HG03575 (cell line): ENCODE measurements at regions not wholly inside any gene's neighbourhood (a gene's known extent, or its start where the extent isn't known, plus 50 kb on each side); places are given as distances from the start of the nearest gene placed in this dataset.

Source experiments
- ATAC-seq: cut with Tn5 transposase; IDR thresholded peaks from one replicate; pipeline ENCODE4 v1.9.1; 2021; ENCODE audit not compliant: unreplicated experiment, insufficient number of reproducible peaks, low FRiP score; ENCODE audit errors: extremely low read depth

DNA sequence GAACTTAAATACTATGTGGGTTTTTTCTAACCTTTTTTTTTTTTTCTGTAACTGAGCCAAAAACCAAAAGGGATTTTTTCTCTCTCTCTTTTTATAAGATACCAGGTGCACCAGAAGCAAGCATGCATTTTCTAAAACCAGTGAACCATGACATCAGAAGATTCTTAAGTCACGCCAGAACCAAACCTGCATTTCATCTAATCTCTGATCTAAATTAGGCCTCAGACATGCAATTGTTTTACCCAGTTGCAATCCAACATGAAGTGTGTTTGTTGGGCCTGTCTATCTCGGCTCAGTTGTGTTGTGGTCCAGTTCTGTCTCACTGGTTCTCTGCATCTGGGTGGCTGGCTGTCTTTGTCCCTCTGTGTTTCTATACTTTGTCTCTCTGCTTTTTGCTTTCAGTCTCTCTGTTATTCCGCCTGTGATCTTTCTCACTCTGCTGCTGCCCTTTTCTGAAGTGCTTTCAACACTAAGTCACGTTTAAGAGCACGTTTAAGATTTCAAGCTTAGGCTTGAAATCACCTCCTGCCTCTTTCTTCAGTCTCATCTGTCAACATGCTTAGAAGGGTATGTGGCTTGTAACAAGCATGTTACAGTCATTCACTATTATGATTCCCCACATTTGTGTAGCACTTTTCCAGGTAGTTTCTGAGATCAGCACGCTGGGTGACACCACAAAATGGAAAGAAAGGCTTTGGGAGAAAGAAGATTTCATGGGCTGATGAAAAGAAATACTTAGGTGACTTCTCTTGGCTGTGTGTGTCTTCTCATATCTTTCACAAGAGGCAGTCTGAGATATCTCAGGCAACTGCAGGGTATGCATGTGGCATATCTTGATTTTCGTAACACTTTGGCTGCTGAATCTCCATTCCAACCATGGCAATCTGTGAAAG is 488.9 kb downstream of the SHISA9 start:
- no peak for ATAC-seq

DNA sequence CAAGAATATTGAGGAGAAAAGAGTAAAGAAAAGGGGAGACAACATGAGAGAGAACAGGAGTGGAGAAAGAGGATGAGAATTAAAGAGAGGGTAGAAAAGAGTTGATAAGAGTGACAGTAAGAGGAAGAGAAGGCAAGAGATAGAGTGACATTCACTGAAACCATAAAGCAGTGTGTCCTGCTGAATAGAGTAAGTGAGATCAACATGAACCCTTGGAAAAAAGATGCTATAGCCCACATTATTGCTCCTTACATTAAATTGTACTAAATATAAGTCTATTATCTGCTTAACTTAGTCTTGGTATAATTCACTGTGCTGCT is 489.5 kb downstream of the SHISA9 start:
- ATAC-seq, result no peak

DNA sequence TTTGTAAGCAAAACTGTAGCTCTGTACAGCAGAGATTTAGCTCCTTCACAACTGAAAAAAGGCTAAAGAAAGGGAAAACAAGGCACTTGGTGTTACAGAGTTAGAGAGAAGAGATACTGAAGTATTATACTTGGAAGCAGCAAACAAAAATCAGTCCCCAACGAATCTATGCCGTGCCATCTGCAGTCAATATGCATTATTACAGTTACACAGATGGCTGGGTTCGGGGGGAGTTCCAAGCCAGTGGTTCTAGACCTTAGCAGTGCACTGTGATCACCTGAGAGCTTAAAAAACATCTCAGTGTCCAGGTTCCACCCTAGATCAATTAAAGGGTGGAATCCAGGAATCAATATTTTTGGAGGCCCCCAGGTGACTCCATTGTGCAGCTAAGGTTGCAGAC is 489.9 kb downstream of the SHISA9 start:
- no peak for ATAC-seq

DNA sequence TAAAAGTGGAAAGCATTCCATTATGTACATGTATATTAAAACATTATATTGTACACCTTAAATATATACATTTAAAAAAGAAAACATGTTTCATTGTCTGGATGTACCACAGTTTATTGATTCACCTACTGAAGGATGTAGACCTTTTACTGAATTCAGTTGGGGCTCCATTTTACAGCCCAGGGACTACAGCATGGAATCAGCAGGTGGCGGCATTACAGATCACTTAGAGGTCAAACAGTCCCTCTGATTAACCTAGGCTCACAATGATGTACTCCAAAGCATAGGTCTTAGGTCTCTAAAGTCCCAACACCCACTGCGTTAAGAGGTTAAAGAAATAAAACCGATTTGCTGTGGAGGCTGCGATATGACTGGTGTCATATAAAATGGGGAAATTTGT is 490.9 kb downstream of the SHISA9 start:
- ATAC-seq, result no peak

DNA sequence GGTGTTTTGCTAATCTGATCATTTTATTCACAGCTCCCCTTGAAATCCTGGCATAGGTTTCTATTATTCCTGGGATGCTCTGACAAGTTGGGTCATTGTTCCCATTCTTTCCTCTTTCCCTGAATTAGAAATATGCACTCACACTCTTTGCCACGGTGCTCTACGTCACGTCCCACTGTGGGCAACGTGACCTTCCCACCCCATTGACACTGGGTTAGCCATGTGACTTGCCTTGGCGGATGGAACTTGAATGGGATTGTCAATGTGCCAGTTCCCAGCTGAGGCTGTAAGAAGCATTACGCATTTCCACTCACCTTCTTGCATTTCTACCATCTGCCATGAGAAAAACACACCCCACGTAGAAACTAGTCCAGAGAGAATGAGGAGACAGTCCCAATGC is 492.4 kb downstream of the SHISA9 start:
- no peak for ATAC-seq

DNA sequence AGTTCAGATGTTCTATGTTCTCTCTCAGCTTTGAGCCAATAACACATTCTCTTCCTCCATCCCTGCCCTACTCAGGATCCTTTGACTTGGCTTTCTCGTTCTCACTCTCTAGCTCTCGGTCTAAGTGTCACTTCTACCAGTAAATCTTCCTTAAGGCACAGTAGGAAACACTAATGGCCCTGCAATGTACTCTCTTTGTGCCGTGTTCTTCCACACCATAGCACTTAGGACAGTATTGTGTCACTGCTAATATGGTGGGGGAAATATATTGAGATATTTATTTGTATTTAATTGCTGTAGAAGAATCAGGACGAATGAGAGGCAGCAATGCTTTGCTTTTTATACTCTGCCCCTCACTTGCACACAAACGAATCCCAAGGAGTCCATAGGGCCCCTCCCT is 493.1 kb downstream of the SHISA9 start:
- no peak for ATAC-seq

DNA sequence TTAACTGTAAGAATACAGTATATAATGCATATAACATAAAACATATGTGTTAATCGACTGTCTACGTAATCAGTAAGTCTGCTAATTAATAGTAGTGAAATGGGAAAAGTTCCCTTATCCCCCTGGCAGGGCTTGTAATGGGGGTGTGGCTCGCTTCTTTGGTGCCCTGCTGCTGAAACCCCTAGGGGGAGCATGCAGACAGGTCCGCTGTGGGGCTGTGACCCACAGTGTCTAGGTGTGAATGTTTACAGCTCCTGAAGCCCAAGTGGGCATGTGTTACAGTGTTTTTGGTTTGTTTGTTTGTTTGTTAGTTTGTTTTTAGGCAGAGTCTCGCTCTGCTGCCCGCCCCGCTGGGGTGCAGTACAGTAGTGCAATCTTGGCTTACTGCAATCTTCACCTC is 495.7 kb downstream of the SHISA9 start:
- no peak for ATAC-seq

DNA sequence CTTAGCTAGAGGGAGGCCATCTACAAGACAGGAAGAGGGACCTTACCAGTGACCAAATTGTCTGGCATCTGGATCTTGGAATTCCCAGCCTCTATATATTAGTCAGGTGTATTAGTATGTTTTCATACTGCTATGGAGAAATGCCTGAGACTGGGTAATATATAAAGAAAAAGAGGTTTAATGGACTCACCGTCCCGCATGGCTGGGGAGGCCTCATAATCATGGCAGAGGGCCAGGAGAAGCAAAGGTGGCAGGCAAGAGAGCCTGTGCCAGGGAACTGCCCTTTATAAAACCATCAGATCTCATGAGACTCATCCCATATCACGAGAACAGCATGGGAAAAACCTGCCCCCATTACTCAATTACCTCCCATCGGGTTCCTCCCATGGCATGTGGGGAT is 500.2 kb downstream of the SHISA9 start:
- ATAC-seq, result no peak

DNA sequence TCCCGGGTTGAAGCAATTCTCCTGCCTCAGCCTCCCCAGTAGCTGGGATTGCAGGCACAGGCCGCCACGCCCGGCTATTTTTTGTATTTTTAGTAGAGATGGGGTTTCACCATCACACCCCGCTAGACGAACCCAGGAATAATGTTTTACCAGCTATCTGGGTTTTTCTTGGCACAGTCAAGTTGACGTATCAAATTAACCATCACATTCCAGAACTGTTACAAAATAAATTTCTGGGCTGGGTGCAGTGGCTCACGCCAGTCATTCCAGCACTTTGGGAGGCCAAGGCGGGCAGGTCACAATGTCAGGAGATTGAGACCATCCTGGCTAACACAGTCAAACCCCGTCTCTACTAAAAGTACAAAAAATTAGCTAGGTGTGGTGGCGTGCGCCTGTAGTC is 501.2 kb downstream of the SHISA9 start:
- ATAC-seq, result no peak

DNA sequence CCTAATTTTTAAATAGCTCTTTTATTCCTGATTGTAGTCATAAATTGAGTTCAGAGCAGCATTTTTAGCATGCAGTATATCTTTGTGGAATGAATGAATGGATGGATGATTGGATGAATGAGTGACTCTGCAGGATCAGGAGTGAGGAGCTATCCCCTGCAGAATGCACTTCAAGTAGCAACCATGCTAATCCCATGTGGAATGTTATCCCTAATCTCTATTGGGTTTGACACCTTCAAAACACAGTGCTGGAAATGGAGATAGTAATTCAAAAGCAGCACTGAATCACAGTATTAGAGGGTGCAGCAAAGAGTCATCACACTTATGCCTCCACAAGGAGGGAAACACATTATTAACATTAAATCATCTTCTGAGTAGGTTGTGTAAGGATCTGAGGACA is 501.9 kb downstream of the SHISA9 start:
- no peak for ATAC-seq

DNA sequence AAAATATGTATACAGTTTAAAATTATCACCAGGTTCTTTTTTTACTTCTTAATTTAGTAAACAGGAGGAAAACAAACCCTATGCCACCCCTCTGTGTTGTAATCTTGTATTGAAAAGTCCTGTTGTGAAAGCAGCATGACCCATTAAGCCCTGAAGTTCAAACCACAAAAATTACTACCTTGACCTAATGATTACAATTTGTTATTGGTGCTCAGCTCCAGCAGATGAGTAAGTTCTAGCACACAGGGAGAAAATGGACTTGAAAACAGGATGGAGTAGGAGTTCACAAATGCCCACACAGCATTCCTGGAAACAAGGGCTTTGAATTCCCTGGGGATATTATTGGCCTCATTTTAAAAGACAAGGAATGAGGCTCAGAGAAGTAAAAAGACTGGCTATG is 505.8 kb upstream of the ERCC4 start:
- ATAC-seq, result no peak

DNA sequence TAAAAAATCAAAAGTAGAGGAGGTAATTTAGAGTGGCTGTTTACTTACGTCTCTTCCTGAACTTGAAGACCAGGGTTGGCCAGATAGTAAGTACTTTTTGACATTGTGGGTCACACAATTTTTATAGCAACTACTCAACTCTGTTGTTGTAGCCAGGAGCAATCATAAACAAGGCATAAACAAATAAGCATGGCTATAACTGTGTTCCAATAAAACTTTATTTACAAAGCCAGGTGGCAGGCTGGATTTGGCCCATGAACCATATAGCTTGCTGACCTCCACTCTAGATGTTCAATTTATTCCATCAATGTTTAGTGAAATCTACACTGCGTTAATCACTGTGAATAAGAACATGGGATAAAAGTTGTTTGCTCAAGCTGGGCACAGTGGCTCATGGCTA is 500.4 kb upstream of the ERCC4 start:
- ATAC-seq, result no peak

DNA sequence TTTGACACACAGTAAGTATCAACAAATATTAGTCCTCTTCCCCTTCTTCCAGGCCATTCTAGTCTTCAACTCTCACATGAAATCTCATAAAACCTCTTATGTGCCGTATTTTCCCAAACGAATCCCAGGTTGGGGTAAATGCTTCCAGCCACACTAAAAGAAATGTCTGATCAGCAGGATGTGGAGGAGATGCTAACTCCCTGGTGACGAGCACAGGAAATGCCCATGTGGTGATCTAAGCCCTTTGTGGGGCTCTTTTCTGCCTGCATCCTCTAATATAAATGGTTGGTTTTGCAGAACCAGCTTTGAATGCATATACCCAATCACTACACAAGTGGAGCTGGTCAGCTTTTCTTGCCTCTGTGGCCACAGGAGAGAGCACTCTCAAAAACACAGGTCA is 498.2 kb upstream of the ERCC4 start:
- ATAC-seq, result no peak

DNA sequence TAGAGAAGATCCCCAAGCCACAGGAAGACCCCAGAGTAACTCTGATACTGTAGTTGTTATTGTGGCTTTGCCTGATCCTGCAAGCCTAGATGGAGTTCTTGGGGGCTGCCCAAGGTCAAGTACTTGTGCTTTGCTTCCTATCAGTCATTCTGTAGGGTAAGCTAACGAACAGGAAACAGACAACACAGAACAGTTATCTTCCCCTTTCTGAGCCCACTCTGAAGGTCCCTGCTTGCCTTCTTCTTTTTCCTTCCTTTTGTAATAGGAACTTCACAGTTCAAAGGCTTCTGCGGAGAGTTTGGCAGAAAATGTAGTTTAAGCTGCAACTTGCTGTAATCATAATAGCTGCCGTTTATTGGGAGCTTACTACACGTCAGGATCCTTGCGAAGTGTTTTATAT is 494.1 kb upstream of the ERCC4 start:
- ATAC-seq, result no peak

DNA sequence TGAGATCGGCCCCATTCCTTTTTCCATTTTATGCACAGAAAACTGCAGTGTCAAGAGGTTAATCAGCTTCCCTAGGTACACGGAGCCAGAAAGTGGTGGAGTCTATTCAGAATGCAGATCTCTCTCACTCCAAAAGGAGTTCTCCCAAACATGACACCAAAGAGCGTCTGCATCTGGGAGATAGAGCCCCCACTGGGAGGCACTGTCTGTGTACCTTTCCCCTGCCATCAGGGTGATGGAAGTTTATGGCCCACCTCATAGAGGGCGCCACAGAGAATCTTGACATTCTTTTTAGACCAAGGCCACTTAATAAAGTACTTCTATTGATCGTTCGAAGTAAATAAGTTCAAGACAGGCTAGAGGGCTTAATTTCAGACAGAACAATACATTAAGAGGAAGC is 493.7 kb upstream of the ERCC4 start:
- ATAC-seq, result no peak

DNA sequence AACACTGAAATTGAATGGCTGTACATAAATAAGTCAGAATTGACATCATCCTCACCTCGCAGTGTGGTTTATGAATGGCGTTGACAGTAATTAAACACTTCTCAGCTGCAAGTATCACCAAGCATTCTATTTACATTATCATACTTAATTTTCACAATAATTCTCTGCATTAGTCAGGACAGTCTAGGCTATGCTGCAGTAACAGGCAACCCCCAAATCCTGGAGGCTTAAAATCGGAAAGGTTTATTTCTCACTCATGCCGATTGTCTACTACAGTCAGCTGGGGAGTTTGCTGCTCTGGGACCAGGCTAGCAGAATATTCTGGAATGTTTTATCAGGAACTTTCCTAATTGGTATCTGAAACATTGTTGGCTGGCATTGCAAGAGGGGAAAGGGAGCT is 493.2 kb upstream of the ERCC4 start:
- no peak for ATAC-seq

DNA sequence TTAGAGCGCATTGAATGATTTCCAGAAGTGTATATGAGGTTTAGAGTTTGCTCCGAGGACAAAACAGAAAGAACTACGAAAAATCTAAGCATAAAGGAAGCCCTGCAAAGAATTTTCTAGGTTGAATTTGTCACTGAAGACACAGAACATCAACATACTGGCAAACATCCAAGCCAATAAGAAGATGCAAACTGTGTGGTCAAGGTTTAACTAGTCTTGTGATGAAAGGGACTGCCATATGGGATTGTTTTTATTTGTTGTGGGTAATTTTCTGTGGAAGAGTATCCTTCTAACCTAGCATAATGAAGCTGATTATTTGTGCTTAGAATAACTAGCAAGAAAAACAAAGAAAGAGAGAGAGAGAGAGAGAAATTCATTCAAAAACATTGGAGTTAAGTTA is 492.0 kb upstream of the ERCC4 start:
- no peak for ATAC-seq

DNA sequence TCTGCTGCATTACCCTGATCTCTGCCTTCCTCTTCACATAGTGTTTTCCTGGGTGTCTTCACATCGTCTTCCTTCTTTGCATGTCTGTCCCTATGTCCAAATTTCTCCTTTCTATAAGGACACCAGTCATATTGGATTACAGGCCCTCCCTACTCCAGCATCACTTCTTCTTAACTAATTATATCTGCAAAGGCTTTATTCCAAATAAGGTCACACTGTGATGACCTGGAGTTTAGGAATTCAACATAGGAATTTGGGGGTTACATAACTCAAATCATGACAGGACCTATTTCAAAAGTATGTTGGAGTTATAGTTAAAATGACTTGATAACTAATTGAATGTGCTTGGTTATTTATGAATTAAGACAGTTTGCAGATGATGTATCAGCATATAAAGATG is 490.5 kb upstream of the ERCC4 start:
- ATAC-seq, result no peak

DNA sequence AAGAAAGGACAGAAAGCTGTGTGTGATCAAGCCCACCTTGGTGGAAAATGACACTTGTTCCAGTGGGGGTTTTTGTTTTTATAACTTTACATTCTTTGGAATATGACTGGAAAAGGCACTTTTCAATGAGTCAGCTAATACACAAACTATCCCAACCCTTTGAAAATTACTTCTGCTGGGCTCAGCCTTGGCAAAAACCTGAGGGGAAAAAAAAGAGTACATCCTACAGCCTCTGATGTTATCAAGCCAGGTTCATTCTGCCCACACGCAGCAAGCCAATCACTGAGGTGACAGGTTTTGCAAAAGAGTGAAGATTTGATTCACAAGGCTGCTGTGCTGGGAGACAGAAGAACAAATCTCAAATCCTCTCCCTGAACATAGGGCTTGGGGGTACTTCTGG is 484.5 kb upstream of the ERCC4 start:
- no peak for ATAC-seq

DNA sequence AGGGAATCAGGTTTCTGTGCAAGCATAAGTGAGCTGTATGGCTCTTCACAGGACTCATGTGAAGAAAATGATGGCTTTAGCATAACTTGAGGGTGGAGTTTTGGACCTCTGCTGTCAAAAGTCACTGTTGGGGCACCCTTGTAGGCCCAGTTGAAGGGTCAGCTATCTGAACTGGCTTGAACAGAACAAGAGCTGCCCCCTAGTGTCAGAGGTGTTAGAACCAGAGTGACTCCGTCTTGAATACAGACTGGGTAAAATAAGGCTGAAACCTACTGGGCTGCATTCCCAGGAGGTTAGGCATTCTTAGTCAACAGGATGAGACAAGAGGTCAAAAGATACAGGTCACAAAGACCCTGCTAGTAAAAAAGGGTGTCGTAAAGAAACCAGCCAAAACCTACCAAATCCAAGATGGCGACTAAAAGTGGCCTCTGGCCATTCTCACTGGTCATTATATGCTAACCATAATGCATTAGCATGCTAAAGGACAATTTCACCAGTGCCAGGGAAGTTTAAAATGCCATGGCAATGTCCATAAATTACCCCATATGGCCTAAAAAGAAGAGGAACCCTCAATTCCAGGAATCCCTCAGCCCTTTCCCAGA is 484.0 kb upstream of the ERCC4 start:
- ATAC-seq, result no peak
